Transverse colon (tissue), 4 donors: ENCODE measurements at regions not wholly inside any gene's neighbourhood (a gene's known extent, or its start where the extent isn't known, plus 50 kb on each side); places are given as distances from the start of the nearest gene placed in this dataset.

Experiments used
- CTCF ChIP-seq, 5 experiments: fragments of 200-600 bp in 3 of 5; fragments of 450-650 bp in 2 of 5; sonication (generic) in 3 of 5; IDR thresholded peaks; 1 replicate in 2 of 5; 2 replicates in 3 of 5; pipeline ENCODE4 v1.5.1; 2016 to 2017; ENCODE audit warnings: antibody characterized with exemption in 5 of 5, inconsistent platforms in 3 of 5, mild to moderate bottlenecking in 2 of 5, moderate library complexity in 1 of 5
- POLR2A ChIP-seq: fragments of 450-650 bp; IDR thresholded peaks from one replicate; pipeline ENCODE4 v1.6.1; 2016; ENCODE audit warnings: antibody characterized with exemption, mild to moderate bottlenecking, moderate library complexity
- POLR2AphosphoS5 ChIP-seq, 3 donors: sonication (generic); formaldehyde crosslinking; IDR thresholded peaks; one replicate each; pipeline ENCODE4 v1.6.1; 2016; ENCODE audit warnings: antibody characterized with exemption in 3 of 3

GRCh38 chr5:35294017-35294416 lies 63.7 kb upstream of the PRLR start:
- TF ChIP-seq CTCF (IDR thresholded peaks at IDR 0.05) (no peak), POLR2AphosphoS5 (IDR thresholded peaks at IDR 0.05) (no peak), POLR2A (no peak)
